Small intestine (tissue), 7 donors: ENCODE measurements at regions not wholly inside any gene's neighbourhood (a gene's known extent, or its start where the extent isn't known, plus 50 kb on each side); places are given as distances from the start of the nearest gene placed in this dataset.

Experiments
- DNase-seq, 2 donors: peaks; one replicate each; pipeline versions ENCODE4 v3.0.0 to v3.0.0-alpha.2; 2013
- FAIRE-seq: peaks from 2 replicates; lab custom pipeline; 2012; peaks lifted over from hg19 to GRCh38; lab: Jason Lieb, UNC
- H3K27ac ChIP-seq, 3 donors: one replicate each; pipeline ENCODE4 v1.5.1; 2013; ENCODE audit warnings: low read length in 2 of 3, mild to moderate bottlenecking in 2 of 3, control low read depth in 1 of 3, inconsistent platforms in 1 of 3, low read depth in 1 of 3, moderate library complexity in 1 of 3
- H3K27me3 ChIP-seq, 3 donors: one replicate each; pipeline ENCODE4 v1.6.1; 2013; ENCODE audit warnings: low read length in 3 of 3, inconsistent platforms in 1 of 3; ENCODE audit not compliant: control insufficient read depth in 3 of 3, insufficient read depth in 3 of 3
- H3K36me3 ChIP-seq, 3 donors: one replicate each; pipeline ENCODE4 v1.6.1; 2013; ENCODE audit warnings: low read length in 3 of 3, inconsistent platforms in 1 of 3, low read depth in 1 of 3, mild to moderate bottlenecking in 1 of 3, moderate library complexity in 1 of 3; ENCODE audit not compliant: control insufficient read depth in 3 of 3, insufficient read depth in 2 of 3
- H3K4me1 ChIP-seq, 3 donors: one replicate each; pipeline ENCODE4 v1.6.1; 2013; ENCODE audit warnings: low read length in 2 of 3, inconsistent platforms in 1 of 3, low read depth in 1 of 3, mild to moderate bottlenecking in 1 of 3, moderate library complexity in 1 of 3; ENCODE audit not compliant: control insufficient read depth in 3 of 3, insufficient read depth in 2 of 3
- H3K4me3 ChIP-seq, 3 donors: one replicate each; pipeline ENCODE4 v1.5.1; 2013; ENCODE audit warnings: low read length in 3 of 3, control low read depth in 1 of 3, inconsistent platforms in 1 of 3, low read depth in 1 of 3, mild to moderate bottlenecking in 1 of 3, moderate library complexity in 1 of 3
- H3K9me3 ChIP-seq, 2 donors: one replicate each; pipeline ENCODE4 v1.6.1; 2013; ENCODE audit warnings: low read depth in 1 of 2, low read length in 1 of 2; ENCODE audit not compliant: control insufficient read depth in 2 of 2, insufficient read depth in 1 of 2
- WGBS, 3 donors: extraction: QIAGEN DNeasy Blood & Tissue Kit; methylation state at CpG; one replicate each; pipeline ENCODE4 v1.1.7; 2013; 5-methylcytosine and 5-hydroxymethylcytosine counted together
- donor health status: healthy with polysubstance abuse.
- donor health status: control.
- donor health status: control.
- donor health status: Bipolar disorder and iron deficiency.
- donor health status: healthy.

- Histone ChIP-seq H3K9me3 (no peaks in the 10 kb centered on the region), H3K27ac (no peak overlapping the region), H3K36me3 (no peaks in the 10 kb centered on the region), H3K4me1 (no peaks in the 10 kb centered on the region), H3K4me3 (no peak overlapping the region), H3K27me3 (peaks cover 0 to 3% (median 0%) of the 10 kb centered on the region in 3 donors)
- FAIRE-seq (no peak), DNase-seq (no peak)
- WGBS, 3 donors: 39 to 49% (median 45%) methylated on average over 10 of the region's 10 CpGs
These were observed 275.3 kb downstream of the PARN start for GRCh38 chr16:14354561-14355351.

- Histone ChIP-seq H3K4me3 (no peak overlapping the region), H3K27me3 (peaks cover 0 to 3% (median 0%) of the 10 kb centered on the region in 3 donors), H3K9me3 (no peaks in the 10 kb centered on the region), H3K36me3 (no peaks in the 10 kb centered on the region), H3K27ac (no peak overlapping the region), H3K4me1 (no peaks in the 10 kb centered on the region)
- WGBS, 3 donors: 70 to 75% (median 70%) methylated on average over 6 of the region's 6 CpGs
- DNase-seq (no peak), FAIRE-seq (no peak)
These were observed 276.7 kb downstream of the PARN start for GRCh38 chr16:14353340-14353739.

GRCh38 chr16:14351647-14352046, 278.4 kb downstream of the PARN start:
- no peak for DNase-seq
- Histone ChIP-seq H3K9me3 (peaks cover 0 to under 1% of the 10 kb centered on the region in 2 donors), H3K4me3 (no peak overlapping the region), H3K27ac (no peak overlapping the region), H3K4me1 (no peaks in the 10 kb centered on the region), H3K36me3 (no peaks in the 10 kb centered on the region), H3K27me3 (peaks cover 0 to 3% (median 0%) of the 10 kb centered on the region in 3 donors)
- WGBS, 3 donors: 70 to 94% (median 90%) methylated on average over 6 of the region's 6 CpGs
- FAIRE-seq: no peak

GRCh38 chr16:14350626-14351025, 279.4 kb downstream of the PARN start:
- Histone ChIP-seq H3K27ac (no peak overlapping the region), H3K4me3 (no peak overlapping the region), H3K36me3 (no peaks in the 10 kb centered on the region), H3K9me3 (peaks cover 0 to 5% of the 10 kb centered on the region in 2 donors), H3K27me3 (no peaks in the 10 kb centered on the region), H3K4me1 (no peaks in the 10 kb centered on the region)
- no peak for DNase-seq
- no peak for FAIRE-seq
- WGBS, 3 donors: 67 to 73% (median 69%) methylated on average over 8 of the region's 8 CpGs

- Histone ChIP-seq H3K4me1 (no peaks in the 10 kb centered on the region), H3K9me3 (peaks cover 0 to 5% of the 10 kb centered on the region in 2 donors), H3K27me3 (no peaks in the 10 kb centered on the region), H3K4me3 (no peak overlapping the region), H3K27ac (no peak overlapping the region), H3K36me3 (no peaks in the 10 kb centered on the region)
- 79 to 85% (median 80%) methylated on average over 8 of the region's 8 CpGs for WGBS, 3 donors
- DNase-seq (no peak), FAIRE-seq (no peak)
These were observed 279.0 kb downstream of the MRTFB start for GRCh38 chr16:14350081-14350480.

GRCh38 chr16:14347706-14348105, 276.6 kb downstream of the MRTFB start:
- Histone ChIP-seq H3K27ac (no peak overlapping the region), H3K4me3 (no peak overlapping the region), H3K9me3 (peaks cover 0 to 5% of the 10 kb centered on the region in 2 donors), H3K4me1 (no peaks in the 10 kb centered on the region), H3K36me3 (no peaks in the 10 kb centered on the region), H3K27me3 (no peaks in the 10 kb centered on the region)
- FAIRE-seq: no peak
- no peak for DNase-seq
- WGBS, 3 donors: 72 to 76% (median 73%) methylated on average over 12 of the region's 12 CpGs

- H3K36me3 ChIP-seq: no peaks in the 10 kb centered on the region
- H3K27me3 ChIP-seq: no peaks in the 10 kb centered on the region
- 81 to 91% (median 82%) methylated on average over 9 of the region's 9 CpGs for WGBS, 3 donors
- peaks cover 0 to 10% of the 10 kb centered on the region in 2 donors for H3K9me3 ChIP-seq
- FAIRE-seq (no peak), DNase-seq (no peak)
- no peaks in the 10 kb centered on the region for H3K4me1 ChIP-seq
- H3K27ac ChIP-seq: no peak overlapping the region
- no peak overlapping the region for H3K4me3 ChIP-seq
These were observed 275.4 kb downstream of the MRTFB start for GRCh38 chr16:14346278-14347142.

- DNase-seq (no peak), FAIRE-seq (no peak)
- no peak overlapping the region for H3K27ac ChIP-seq
- WGBS, 3 donors: 82 to 87% (median 84%) methylated on average over 19 of the region's 19 CpGs
- H3K4me1 ChIP-seq: no peaks in the 10 kb centered on the region
- H3K4me3 ChIP-seq: no peak overlapping the region
- H3K36me3 ChIP-seq: no peaks in the 10 kb centered on the region
- H3K9me3 ChIP-seq: peaks cover 0 to 11% of the 10 kb centered on the region in 2 donors
- no peaks in the 10 kb centered on the region for H3K27me3 ChIP-seq
These were observed 274.5 kb downstream of the MRTFB start for GRCh38 chr16:14345512-14346115.
